ENCODE measurements at regions not wholly inside any gene's neighbourhood (a gene's known extent, or its start where the extent isn't known, plus 50 kb on each side); places are given as distances from the start of the nearest gene placed in this dataset.

GRCh38 chr7:81120111-81120510 is 201.3 kb upstream of the SEMA3C start:
- TF ChIP-seq ISX (CRISPR knock-in tag; conservative IDR thresholded peaks at IDR 0.05) (no peak), ZNF878 (CRISPR knock-in tag; IDR thresholded peaks at IDR 0.05) (no peak), ZNF414 (CRISPR knock-in tag; IDR thresholded peaks at IDR 0.05) (no peak), ZNF138 (CRISPR knock-in tag; IDR thresholded peaks at IDR 0.05; ENCODE audit: low read depth) (no peak), ATF7 (IDR thresholded peaks at IDR 0.05) (no peak), ATF7 (CRISPR knock-in tag; IDR thresholded peaks at IDR 0.05) (no peak), MXI1 (IDR thresholded peaks at IDR 0.05; ENCODE audit: borderline replicate concordance, low read depth, low read length) (no peak), ZFX (CRISPR knock-in tag; IDR thresholded peaks at IDR 0.05; ENCODE audit: low read depth) (no peak), TGIF2 (CRISPR knock-in tag; IDR thresholded peaks at IDR 0.05) (no peak), LCORL (IDR thresholded peaks at IDR 0.05) (no peak), LCORL (CRISPR knock-in tag; IDR thresholded peaks at IDR 0.05) (no peak), HMGA1 (CRISPR knock-in tag; conservative IDR thresholded peaks at IDR 0.05) (no peak)

Data from HepG2 (cell line).